ENCODE measurements at regions not wholly inside any gene's neighbourhood (a gene's known extent, or its start where the extent isn't known, plus 50 kb on each side); places are given as distances from the start of the nearest gene placed in this dataset.

DNA sequence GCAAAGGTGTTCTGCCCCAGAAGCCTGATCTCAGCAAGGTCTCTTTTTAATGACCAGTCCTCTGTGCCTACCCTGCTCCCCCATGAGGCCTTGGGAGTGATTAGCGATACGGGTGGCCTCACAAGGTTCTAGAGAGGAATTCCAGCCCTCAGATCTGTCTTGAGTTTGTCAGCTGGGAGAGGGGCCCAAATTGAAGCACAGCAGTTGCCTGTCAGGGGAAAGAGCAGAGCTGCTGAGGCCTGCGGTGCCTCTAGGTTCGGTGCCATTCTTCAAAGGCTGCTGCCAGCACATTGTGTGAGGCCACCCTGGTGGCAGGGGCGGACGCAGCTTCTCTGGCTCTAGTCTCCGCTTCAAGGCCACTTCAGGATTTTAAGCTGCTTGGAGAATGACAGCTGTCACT, 85.7 kb upstream of the GRIA1 start:
- DNase-seq (ENCODE audit: low read depth) = no peak
- H3K4me3 ChIP-seq (ENCODE audit: low read depth, low read length) = no peak overlapping the region
- TF ChIP-seq, protein P1, sequence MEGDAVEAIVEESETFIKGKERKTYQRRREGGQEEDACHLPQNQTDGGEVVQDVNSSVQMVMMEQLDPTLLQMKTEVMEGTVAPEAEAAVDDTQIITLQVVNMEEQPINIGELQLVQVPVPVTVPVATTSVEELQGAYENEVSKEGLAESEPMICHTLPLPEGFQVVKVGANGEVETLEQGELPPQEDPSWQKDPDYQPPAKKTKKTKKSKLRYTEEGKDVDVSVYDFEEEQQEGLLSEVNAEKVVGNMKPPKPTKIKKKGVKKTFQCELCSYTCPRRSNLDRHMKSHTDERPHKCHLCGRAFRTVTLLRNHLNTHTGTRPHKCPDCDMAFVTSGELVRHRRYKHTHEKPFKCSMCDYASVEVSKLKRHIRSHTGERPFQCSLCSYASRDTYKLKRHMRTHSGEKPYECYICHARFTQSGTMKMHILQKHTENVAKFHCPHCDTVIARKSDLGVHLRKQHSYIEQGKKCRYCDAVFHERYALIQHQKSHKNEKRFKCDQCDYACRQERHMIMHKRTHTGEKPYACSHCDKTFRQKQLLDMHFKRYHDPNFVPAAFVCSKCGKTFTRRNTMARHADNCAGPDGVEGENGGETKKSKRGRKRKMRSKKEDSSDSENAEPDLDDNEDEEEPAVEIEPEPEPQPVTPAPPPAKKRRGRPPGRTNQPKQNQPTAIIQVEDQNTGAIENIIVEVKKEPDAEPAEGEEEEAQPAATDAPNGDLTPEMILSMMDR (IDR thresholded peaks at IDR 0.05; ENCODE audit: insufficient read depth, low read length) = no peak

DNA sequence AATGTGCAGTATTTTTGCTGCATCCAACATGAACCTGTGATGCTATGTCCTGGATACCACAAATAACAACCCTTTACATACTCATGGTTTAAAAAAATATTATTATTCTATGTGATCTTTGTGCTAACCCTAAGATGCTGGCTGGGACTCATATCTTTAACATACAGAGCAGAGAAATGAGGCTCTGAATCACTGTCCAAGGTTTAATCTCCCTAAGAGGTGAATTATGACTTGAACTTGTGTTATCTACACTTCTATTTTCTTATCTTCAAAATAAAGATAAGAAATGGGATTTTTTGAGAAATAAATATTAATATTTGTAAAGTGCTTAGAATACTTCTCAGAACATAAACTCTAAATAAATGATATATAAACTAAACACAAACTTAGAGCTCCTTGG, 68.8 kb upstream of the GRIA1 start:
- H3K4me3 ChIP-seq (ENCODE audit: low read depth, low read length) = no peak overlapping the region
- TF ChIP-seq, protein P1 (IDR thresholded peaks at IDR 0.05; ENCODE audit: insufficient read depth, low read length) = no peak
- DNase-seq (ENCODE audit: low read depth) = no peak

DNA sequence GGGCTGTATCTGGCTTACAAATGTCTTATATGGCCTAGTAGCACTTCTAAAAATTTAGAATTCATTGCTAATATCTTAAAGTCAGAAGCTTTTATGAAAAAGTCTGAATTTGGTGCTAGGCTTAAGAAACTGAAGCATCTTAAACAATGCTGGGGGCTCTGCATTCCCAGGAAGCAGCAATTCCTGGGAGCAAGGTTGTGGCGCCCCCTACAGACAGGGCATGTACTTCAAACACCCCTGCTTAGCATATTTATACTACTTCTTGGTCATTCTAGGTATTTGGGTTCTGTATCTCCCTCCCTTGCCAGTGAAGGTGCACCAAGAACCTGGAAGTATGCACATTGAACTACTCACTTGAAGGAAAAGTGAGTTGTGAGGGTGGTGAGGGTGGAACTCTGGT, 64.6 kb upstream of the GRIA1 start:
- TF ChIP-seq, protein P1 (IDR thresholded peaks at IDR 0.05; ENCODE audit: insufficient read depth, low read length) = no peak
- no peak for DNase-seq (ENCODE audit: low read depth)
- no peak overlapping the region for H3K4me3 ChIP-seq (ENCODE audit: low read depth, low read length)

DNA sequence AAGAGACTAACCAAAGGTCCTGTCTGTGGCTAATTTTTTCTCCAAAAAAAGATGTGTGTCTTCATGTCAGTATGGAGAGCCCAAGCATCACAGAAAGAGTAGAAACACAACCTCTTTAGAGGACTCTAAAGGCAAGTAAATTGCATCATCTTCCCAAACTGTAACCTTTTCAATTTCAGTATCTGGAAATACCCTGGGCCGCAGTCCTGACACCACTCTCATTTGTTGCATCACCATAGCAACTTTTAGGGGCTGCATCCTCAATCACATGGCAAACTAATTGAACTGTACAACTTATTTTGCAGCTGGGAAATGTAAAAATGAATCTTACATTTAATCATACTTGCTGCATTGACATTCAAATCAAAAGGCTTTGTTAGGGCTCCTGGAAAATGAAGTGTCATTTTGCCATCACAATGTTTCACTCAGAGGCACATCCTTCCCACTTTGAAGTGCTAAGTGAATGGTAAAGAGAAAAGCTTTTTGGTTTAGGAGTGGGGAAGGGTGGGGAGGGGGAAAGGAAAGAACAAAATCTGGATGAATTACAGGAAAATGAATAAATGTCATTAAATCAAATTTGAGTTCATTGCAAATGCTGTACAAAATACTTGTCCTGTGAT, 60.6 kb upstream of the GRIA1 start:
- H3K4me3 ChIP-seq (ENCODE audit: low read depth, low read length) = no peak overlapping the region
- TF ChIP-seq, protein P1 (IDR thresholded peaks at IDR 0.05; ENCODE audit: insufficient read depth, low read length) = no peak
- no peak for DNase-seq (ENCODE audit: low read depth)

DNA sequence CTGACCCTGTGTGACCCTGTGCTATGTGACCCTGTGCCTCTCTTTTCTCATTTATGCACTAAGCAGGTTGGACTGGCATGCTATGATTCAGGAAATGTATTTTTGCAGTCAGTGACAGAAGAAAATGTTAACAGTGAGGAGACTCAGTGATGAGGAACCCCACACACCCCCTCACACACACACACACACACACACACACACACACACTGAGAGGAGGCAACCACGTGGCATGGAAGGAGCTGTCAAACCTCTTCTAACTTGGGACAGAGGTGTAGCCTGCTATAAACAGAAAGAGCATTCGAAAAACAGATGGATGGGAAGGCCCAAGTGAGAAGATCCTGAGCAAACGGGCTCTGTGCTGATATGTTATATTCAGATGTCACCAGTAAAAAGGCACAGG, 57.9 kb upstream of the GRIA1 start:
- TF ChIP-seq, protein P1 (IDR thresholded peaks at IDR 0.05; ENCODE audit: insufficient read depth, low read length) = no peak
- no peak overlapping the region for H3K4me3 ChIP-seq (ENCODE audit: low read depth, low read length)
- DNase-seq (ENCODE audit: low read depth) = no peak

DNA sequence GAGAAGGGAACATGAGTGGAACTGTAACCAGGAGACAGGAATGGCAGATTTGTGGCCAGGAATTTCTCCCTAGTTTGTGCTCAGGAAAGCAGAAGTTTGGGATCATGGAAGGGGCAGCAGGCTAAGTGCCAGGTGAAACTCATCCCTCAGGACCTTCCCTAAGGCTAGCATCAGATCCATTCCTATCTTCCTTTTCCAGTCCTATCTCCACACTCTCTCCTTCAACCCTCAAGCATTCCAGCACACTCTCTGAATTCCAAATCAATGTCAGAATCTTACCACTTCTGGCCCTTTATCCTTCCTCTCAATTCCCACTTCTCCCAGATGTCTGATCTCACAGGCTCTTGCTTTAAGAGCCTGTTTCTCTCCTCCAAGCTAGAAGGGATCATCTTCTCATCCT, 53.2 kb upstream of the GRIA1 start:
- no peak for DNase-seq (ENCODE audit: low read depth)
- H3K4me3 ChIP-seq (ENCODE audit: low read depth, low read length) = no peak overlapping the region
- TF ChIP-seq, protein P1 (IDR thresholded peaks at IDR 0.05; ENCODE audit: insufficient read depth, low read length) = no peak

DNA sequence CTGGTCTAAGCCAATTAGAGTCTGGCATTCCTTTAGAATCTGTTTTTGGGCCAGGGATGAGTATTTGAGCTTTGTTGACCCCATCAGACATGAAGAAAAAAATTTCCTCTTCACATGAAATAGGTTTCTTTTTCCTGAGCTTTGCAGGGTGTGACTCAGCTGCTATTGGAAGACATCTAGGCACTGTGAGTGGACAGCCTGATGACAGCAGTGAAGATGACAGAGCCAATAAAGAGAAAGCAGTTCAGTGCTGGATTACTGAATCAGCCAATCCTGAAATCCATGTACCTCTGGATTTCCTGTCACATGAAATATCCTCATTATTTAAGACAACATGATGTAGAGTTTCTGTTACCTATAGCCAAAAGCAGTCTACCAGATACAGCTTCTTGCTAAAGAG, 51.3 kb upstream of the GRIA1 start:
- TF ChIP-seq, protein P1 (IDR thresholded peaks at IDR 0.05; ENCODE audit: insufficient read depth, low read length) = no peak
- no peak for DNase-seq (ENCODE audit: low read depth)
- no peak overlapping the region for H3K4me3 ChIP-seq (ENCODE audit: low read depth, low read length)
